HG02852 (cell line): ENCODE measurements at regions not wholly inside any gene's neighbourhood (a gene's known extent, or its start where the extent isn't known, plus 50 kb on each side); places are given as distances from the start of the nearest gene placed in this dataset.
"Not testable (repeated sequence)": the region's sequence is repeated elsewhere in the genome, so short reads cannot be mapped to it uniquely, and the experiment has no call there.

Experiments
- ATAC-seq: cut with Tn5 transposase; IDR thresholded peaks from one replicate; pipeline ENCODE4 v1.9.1; 2021; ENCODE audit warnings: mild to moderate bottlenecking, moderate library complexity; ENCODE audit not compliant: unreplicated experiment

GRCh38 chrX:38937400-38937799, 136.1 kb downstream of the MID1IP1 start:
- no peak for ATAC-seq

- ATAC-seq = no peak
Measured at GRCh38 chrX:38937926-38938325, 136.7 kb downstream of the MID1IP1 start.

- ATAC-seq = no peak
Measured at GRCh38 chrX:38939067-38939466, 137.8 kb downstream of the MID1IP1 start.

- ATAC-seq = no peak
Measured at GRCh38 chrX:38940547-38940946, 139.3 kb downstream of the MID1IP1 start.

GRCh38 chrX:38941675-38942074, 140.4 kb downstream of the MID1IP1 start:
- no peak for ATAC-seq

- ATAC-seq = no peak
Measured at GRCh38 chrX:38943120-38943519, 141.9 kb downstream of the MID1IP1 start.

- no peak for ATAC-seq
Measured at GRCh38 chrX:38948046-38948445, 146.8 kb downstream of the MID1IP1 start.

- peak; percentile 50 for ATAC-seq
Measured at GRCh38 chrX:38954520-38954919, 153.3 kb downstream of the MID1IP1 start.

GRCh38 chrX:38959736-38960135, 158.5 kb downstream of the MID1IP1 start:
- ATAC-seq = no peak

- ATAC-seq = no peak
Measured at GRCh38 chrX:38960137-38960536, 158.9 kb downstream of the MID1IP1 start.

- ATAC-seq = no peak
Measured at GRCh38 chrX:38961936-38962335, 160.7 kb downstream of the MID1IP1 start.

- ATAC-seq = not testable (repeated sequence)
Measured at GRCh38 chrX:38963244-38963643, 162.0 kb downstream of the MID1IP1 start.

GRCh38 chrX:38965888-38966287, 164.6 kb downstream of the MID1IP1 start:
- ATAC-seq = no peak

- no peak for ATAC-seq
Measured at GRCh38 chrX:38968344-38969216, 167.3 kb downstream of the MID1IP1 start.

GRCh38 chrX:38970074-38970473, 168.8 kb downstream of the MID1IP1 start:
- peak; percentile 75 for ATAC-seq

- no peak for ATAC-seq
Measured at GRCh38 chrX:38970845-38971244, 169.6 kb downstream of the MID1IP1 start.

GRCh38 chrX:38973322-38973721, 172.1 kb downstream of the MID1IP1 start:
- no peak for ATAC-seq

- no peak for ATAC-seq
Measured at GRCh38 chrX:38974542-38974941, 173.3 kb downstream of the MID1IP1 start.

GRCh38 chrX:38975368-38975942, 174.2 kb downstream of the MID1IP1 start:
- ATAC-seq = no peak

- ATAC-seq = no peak
Measured at GRCh38 chrX:38982370-38982769, 181.1 kb downstream of the MID1IP1 start.

- no peak for ATAC-seq
Measured at GRCh38 chrX:38982843-38983242, 181.6 kb downstream of the MID1IP1 start.

- ATAC-seq = no peak
Measured at GRCh38 chrX:38985375-38985774, 184.1 kb downstream of the MID1IP1 start.
